A549 (cell line): ENCODE measurements at regions not wholly inside any gene's neighbourhood (a gene's known extent, or its start where the extent isn't known, plus 50 kb on each side); places are given as distances from the start of the nearest gene placed in this dataset.

ENCODE experiments used
- ATAC-seq, 2 experiments: fragments of 200-7000 bp in 1 of 2; fragments of >200 bp in 1 of 2; cut with Nextera tagmentation in 1 of 2; cut with Tn5 transposase in 1 of 2; 3 replicates each; pipeline versions ENCODE4 v1.8.0 to v1.9.1; 2018 to 2020; ENCODE audit warnings: mild to moderate bottlenecking in 1 of 2, moderate library complexity in 1 of 2
- CTCF ChIA-PET: fragments of 300-600 bp; sonication (Branson Sonifier 250); formaldehyde crosslinking; extraction: SDS; loops from one replicate; lab custom pipeline; 2021; ENCODE audit warnings: antibody characterized with exemption, inconsistent platforms; lab: Yijun Ruan, JAX
- POLR2A ChIA-PET: fragments of 350-600 bp; formaldehyde crosslinking; extraction: SDS; loops from one replicate; lab custom pipeline; 2021; ENCODE audit warnings: antibody characterized with exemption, inconsistent platforms; lab: Yijun Ruan, JAX
- DNase-seq, 2 experiments: peaks; one replicate each; pipeline versions ENCODE4 v3.0.0 to v3.0.0-alpha.2; 2011 to 2016; ENCODE audit warnings: low read depth in 1 of 2, low spot score in 1 of 2
- FAIRE-seq: peaks from 2 replicates; lab custom pipeline; 2011; peaks lifted over from hg19 to GRCh38; lab: Jason Lieb, UNC
- H3K27ac ChIP-seq, 2 experiments: fragments of >200 bp; sonication (Bioruptor Twin); formaldehyde crosslinking; 3 replicates each; pipeline ENCODE4 v1.5.1; 2016 to 2017
- H3K4me1 ChIP-seq: fragments of >200 bp; sonication (Bioruptor Twin); formaldehyde crosslinking; 3 replicates; pipeline ENCODE4 v1.6.1; 2016
- H3K4me2 ChIP-seq: fragments of >200 bp; sonication (Bioruptor Twin); formaldehyde crosslinking; 3 replicates; pipeline ENCODE4 v1.6.1; 2016
- H3K4me3 ChIP-seq: fragments of >200 bp; sonication (Bioruptor Twin); formaldehyde crosslinking; 3 replicates; pipeline ENCODE4 v1.5.1; 2016
- H3K9me3 ChIP-seq: fragments of >200 bp; sonication (Bioruptor Twin); formaldehyde crosslinking; 3 replicates; pipeline ENCODE4 v1.6.1; 2016
- BHLHE40 ChIP-seq: IDR thresholded peaks from 2 replicates; pipeline ENCODE4 v1.6.1; 2012; ENCODE audit warnings: low read depth, low read length, inconsistent platforms
- CBX8 ChIP-seq: fragments of 200-600 bp; sonication (generic); IDR thresholded peaks from 2 replicates; pipeline ENCODE4 v1.6.1; 2016
- CEBPB ChIP-seq, 2 experiments: fragments of >200 bp in 1 of 2; sonication (Bioruptor Twin) in 1 of 2; formaldehyde crosslinking in 1 of 2; IDR thresholded peaks; 2 replicates each; pipeline ENCODE4 v1.6.1; 2012 to 2016
- EHMT2 ChIP-seq: fragments of 200-600 bp; sonication (generic); IDR thresholded peaks from 2 replicates; pipeline ENCODE4 v1.6.1; 2016; ENCODE audit warnings: antibody characterized with exemption, low read depth, mild to moderate bottlenecking, moderate library complexity
- FOXS1 ChIP-seq: fragments of 250-450 bp; sonication (Bioruptor Pico); IDR thresholded peaks from 2 replicates; pipeline ENCODE4 v1.5.0; 2020; ENCODE audit warnings: mild to moderate bottlenecking, moderate library complexity
- GATA3 ChIP-seq: IDR thresholded peaks from 2 replicates; pipeline ENCODE4 v1.6.1; 2012; ENCODE audit warnings: borderline replicate concordance
- HEYL ChIP-seq: fragments of 250-450 bp; sonication (Bioruptor Pico); IDR thresholded peaks from 2 replicates; pipeline ENCODE4 v1.8.0; 2021; ENCODE audit warnings: mild to moderate bottlenecking, moderate library complexity
- HOXB5 ChIP-seq: fragments of 250-450 bp; sonication (Bioruptor Pico); IDR thresholded peaks from 2 replicates; pipeline ENCODE4 v1.5.0; 2020; ENCODE audit warnings: mild to moderate bottlenecking, moderate library complexity
- JUNB ChIP-seq: fragments of >200 bp; sonication (Bioruptor Twin); formaldehyde crosslinking; IDR thresholded peaks from 2 replicates; pipeline ENCODE4 v1.6.1; 2016
- KDM1A ChIP-seq: fragments of 200-600 bp; sonication (generic); IDR thresholded peaks from 2 replicates; pipeline ENCODE4 v1.6.1; 2016; ENCODE audit warnings: low read depth, mild to moderate bottlenecking
- MAFK ChIP-seq: fragments of 450-650 bp; IDR thresholded peaks from 2 replicates; pipeline ENCODE4 v1.6.1; 2014; ENCODE audit not compliant: partially characterized antibody
- MAZ ChIP-seq: fragments of 150-350 bp; IDR thresholded peaks from 2 replicates; pipeline ENCODE4 v1.6.1; 2014; ENCODE audit warnings: antibody characterized with exemption, low read depth, low read length, borderline replicate concordance
- MYC ChIP-seq: IDR thresholded peaks from 2 replicates; pipeline ENCODE4 v1.6.1; 2012; ENCODE audit warnings: mild to moderate bottlenecking, inconsistent platforms, low read length, improper control_type of control experiment, borderline replicate concordance
- NFE2L2 ChIP-seq: fragments of 150-350 bp; conservative IDR thresholded peaks from 2 replicates; pipeline ENCODE4 v1.6.1; 2014; ENCODE audit warnings: low read length
- NPAS2 ChIP-seq: fragments of 250-450 bp; sonication (Bioruptor Pico); IDR thresholded peaks from 2 replicates; pipeline ENCODE4 v1.8.0; 2022; ENCODE audit warnings: mild to moderate bottlenecking, moderate library complexity, borderline replicate concordance
- NR3C1 ChIP-seq: fragments of >200 bp; sonication (Bioruptor Twin); formaldehyde crosslinking; IDR thresholded peaks from 3 replicates; pipeline ENCODE4 v1.6.1; 2017
- PHF8 ChIP-seq: fragments of 200-600 bp; sonication (generic); IDR thresholded peaks from 2 replicates; pipeline ENCODE4 v1.6.1; 2016; ENCODE audit warnings: low read depth, mild to moderate bottlenecking, antibody characterized with exemption, moderate library complexity, borderline replicate concordance
- RARB ChIP-seq: fragments of 250-450 bp; sonication (Bioruptor Pico); IDR thresholded peaks from 2 replicates; pipeline ENCODE4 v1.8.0; 2021; ENCODE audit warnings: mild to moderate bottlenecking, moderate library complexity
- ZC3H11A ChIP-seq: fragments of 450-650 bp; IDR thresholded peaks from 2 replicates; pipeline ENCODE4 v1.6.1; 2014; ENCODE audit warnings: antibody characterized with exemption, mild to moderate bottlenecking
- ZSCAN20 ChIP-seq: fragments of 250-450 bp; sonication (Bioruptor Pico); IDR thresholded peaks from 2 replicates; pipeline ENCODE4 v1.8.0; 2022; ENCODE audit warnings: mild to moderate bottlenecking, moderate library complexity
- WGBS: methylation state at CpG from one replicate; pipeline ENCODE4 v1.1.6; 2017; ENCODE audit errors: missing lambda C conversion rate; 5-methylcytosine and 5-hydroxymethylcytosine counted together
- TF ChIP-seq, protein P1 (sequence below): fragments of 150-350 bp; IDR thresholded peaks from 2 replicates; pipeline ENCODE4 v1.6.1; 2014; ENCODE audit warnings: low read depth, mild to moderate bottlenecking, low read length
- TF ChIP-seq, protein P2 (sequence below): fragments of >200 bp; sonication (Bioruptor Twin); formaldehyde crosslinking; IDR thresholded peaks from 2 replicates; pipeline ENCODE4 v1.6.1; 2016
- TF ChIP-seq, protein P3 (sequence below): fragments of 200-600 bp; sonication (generic); IDR thresholded peaks from 2 replicates; pipeline ENCODE4 v1.6.1; 2016; ENCODE audit warnings: antibody characterized with exemption, mild to moderate bottlenecking, moderate library complexity
- TF ChIP-seq, protein P4 (sequence below): IDR thresholded peaks from 2 replicates; pipeline ENCODE4 v1.6.1; 2012; ENCODE audit warnings: low read depth, borderline replicate concordance

DNA sequence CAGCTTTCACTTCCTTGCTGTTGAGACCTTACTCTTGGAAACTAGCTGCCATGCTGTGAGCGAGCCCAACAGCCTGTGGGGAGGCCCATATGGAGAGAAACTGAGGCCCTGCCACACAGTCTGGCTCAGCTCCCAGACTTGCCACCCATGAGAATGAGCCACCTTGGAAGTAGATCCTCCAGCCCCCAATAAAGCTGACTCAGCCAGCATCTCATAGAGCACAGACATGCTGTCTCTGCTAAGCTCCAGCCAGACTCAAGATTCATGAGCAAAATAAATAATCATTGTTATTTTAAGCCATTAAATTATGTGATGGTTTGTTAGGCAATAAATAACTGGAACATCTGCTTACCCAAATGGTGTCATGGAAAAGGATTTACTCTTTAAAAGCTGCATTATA lies 53.6 kb upstream of the DDX18 start:
- Histone ChIP-seq H3K9me3 (no peaks in the 10 kb centered on the region), H3K4me2 (no peak overlapping the region), H3K27ac (no peak overlapping the region), H3K4me1 (no peaks in the 10 kb centered on the region), H3K4me3 (no peak overlapping the region)
- TF ChIP-seq MAZ, result no peak
- TF ChIP-seq, protein P1, sequence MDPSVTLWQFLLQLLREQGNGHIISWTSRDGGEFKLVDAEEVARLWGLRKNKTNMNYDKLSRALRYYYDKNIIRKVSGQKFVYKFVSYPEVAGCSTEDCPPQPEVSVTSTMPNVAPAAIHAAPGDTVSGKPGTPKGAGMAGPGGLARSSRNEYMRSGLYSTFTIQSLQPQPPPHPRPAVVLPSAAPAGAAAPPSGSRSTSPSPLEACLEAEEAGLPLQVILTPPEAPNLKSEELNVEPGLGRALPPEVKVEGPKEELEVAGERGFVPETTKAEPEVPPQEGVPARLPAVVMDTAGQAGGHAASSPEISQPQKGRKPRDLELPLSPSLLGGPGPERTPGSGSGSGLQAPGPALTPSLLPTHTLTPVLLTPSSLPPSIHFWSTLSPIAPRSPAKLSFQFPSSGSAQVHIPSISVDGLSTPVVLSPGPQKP, result no peak
- TF ChIP-seq MYC, result no peak
- TF ChIP-seq KDM1A, result no peak
- no peak for TF ChIP-seq HOXB5
- TF ChIP-seq JUNB, result no peak
- no peak for TF ChIP-seq EHMT2
- no peak for TF ChIP-seq RARB (CRISPR knock-in tag)
- TF ChIP-seq BHLHE40, result no peak
- no peak for TF ChIP-seq MAFK
- DNase-seq, result no peak
- WGBS, result 0% methylated on average over 1 of the region's 1 CpG
- FAIRE-seq, result no peak
- CTCF ChIA-PET, result no interaction called here
- no peak for ATAC-seq
- POLR2A ChIA-PET, result no interaction called here

DNA sequence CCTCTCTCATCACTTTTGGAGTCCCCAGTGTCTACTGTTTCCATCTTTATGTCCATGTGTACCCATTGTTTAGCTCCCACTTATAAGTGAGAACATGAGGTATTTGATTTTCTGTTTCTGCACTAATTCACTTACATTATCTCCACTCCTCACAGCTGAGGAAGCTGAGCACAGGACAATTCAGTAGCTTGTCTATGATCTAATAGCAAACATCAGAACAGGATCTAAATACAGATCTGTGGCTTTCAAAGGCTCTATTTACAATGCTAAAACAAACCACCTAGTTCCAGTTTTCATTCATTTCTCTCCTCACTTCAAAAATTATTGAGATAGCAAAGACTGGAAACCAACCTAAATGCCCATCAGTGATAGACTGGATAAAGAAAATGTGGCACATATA lies 52.0 kb upstream of the DDX18 start:
- TF ChIP-seq NFE2L2 (no peak), NR3C1 (no peak), KDM1A (no peak), ZC3H11A (no peak), GATA3 (no peak), CBX8 (no peak), JUNB (no peak), HEYL (CRISPR knock-in tag) (no peak), MYC (no peak), ZSCAN20 (CRISPR knock-in tag) (no peak), BHLHE40 (no peak), FOXS1 (CRISPR knock-in tag) (no peak)
- TF ChIP-seq, protein P2, sequence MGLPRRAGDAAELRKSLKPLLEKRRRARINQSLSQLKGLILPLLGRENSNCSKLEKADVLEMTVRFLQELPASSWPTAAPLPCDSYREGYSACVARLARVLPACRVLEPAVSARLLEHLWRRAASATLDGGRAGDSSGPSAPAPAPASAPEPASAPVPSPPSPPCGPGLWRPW, result no peak
- TF ChIP-seq, protein P3, sequence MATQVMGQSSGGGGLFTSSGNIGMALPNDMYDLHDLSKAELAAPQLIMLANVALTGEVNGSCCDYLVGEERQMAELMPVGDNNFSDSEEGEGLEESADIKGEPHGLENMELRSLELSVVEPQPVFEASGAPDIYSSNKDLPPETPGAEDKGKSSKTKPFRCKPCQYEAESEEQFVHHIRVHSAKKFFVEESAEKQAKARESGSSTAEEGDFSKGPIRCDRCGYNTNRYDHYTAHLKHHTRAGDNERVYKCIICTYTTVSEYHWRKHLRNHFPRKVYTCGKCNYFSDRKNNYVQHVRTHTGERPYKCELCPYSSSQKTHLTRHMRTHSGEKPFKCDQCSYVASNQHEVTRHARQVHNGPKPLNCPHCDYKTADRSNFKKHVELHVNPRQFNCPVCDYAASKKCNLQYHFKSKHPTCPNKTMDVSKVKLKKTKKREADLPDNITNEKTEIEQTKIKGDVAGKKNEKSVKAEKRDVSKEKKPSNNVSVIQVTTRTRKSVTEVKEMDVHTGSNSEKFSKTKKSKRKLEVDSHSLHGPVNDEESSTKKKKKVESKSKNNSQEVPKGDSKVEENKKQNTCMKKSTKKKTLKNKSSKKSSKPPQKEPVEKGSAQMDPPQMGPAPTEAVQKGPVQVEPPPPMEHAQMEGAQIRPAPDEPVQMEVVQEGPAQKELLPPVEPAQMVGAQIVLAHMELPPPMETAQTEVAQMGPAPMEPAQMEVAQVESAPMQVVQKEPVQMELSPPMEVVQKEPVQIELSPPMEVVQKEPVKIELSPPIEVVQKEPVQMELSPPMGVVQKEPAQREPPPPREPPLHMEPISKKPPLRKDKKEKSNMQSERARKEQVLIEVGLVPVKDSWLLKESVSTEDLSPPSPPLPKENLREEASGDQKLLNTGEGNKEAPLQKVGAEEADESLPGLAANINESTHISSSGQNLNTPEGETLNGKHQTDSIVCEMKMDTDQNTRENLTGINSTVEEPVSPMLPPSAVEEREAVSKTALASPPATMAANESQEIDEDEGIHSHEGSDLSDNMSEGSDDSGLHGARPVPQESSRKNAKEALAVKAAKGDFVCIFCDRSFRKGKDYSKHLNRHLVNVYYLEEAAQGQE, result no peak
- POLR2A ChIA-PET, result no interaction called here
- Histone ChIP-seq H3K4me1 (no peaks in the 10 kb centered on the region), H3K4me3 (no peak overlapping the region), H3K4me2 (no peak overlapping the region), H3K27ac (no peak overlapping the region), H3K9me3 (no peaks in the 10 kb centered on the region)
- CTCF ChIA-PET, result no interaction called here
- DNase-seq, result no peak
- no peak for ATAC-seq
- FAIRE-seq, result no peak

DNA sequence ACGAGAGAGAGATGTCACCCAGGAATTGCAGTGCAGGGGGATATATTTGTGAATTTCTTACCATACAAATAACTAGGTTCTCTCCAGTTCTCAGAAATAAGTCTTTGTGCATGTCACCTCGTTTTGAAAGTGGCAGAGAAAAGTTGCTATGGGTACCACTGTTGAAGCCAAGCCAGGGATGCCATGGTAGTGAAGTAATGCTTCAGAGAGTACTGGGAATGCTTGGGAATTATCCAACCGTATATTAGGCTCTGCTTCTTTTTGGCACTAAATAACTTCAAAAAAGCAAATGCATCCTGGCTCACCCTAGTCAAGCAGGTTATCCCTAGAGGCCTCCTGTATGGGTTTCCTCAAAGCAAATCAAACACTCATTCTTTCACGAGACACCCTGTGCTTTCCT lies 50.7 kb upstream of the DDX18 start:
- H3K27ac ChIP-seq, result no peak overlapping the region
- no peak overlapping the region for H3K4me2 ChIP-seq
- FAIRE-seq, result no peak
- no peak for DNase-seq
- POLR2A ChIA-PET, result no interaction called here
- H3K4me1 ChIP-seq, result no peaks in the 10 kb centered on the region
- H3K4me3 ChIP-seq, result no peak overlapping the region
- CTCF ChIA-PET, result no interaction called here
- WGBS, result 1% methylated on average over 4 of the region's 4 CpGs
- no peaks in the 10 kb centered on the region for H3K9me3 ChIP-seq
- no peak for ATAC-seq
- TF ChIP-seq MYC (no peak), GATA3 (no peak), HOXB5 (no peak), KDM1A (no peak), PHF8 (no peak), NPAS2 (CRISPR knock-in tag) (no peak), NR3C1 (no peak), NFE2L2 (no peak), CEBPB (IDR thresholded peaks at IDR 0.05) (no peak)
- TF ChIP-seq, protein P3, result no peak
- TF ChIP-seq, protein P2, result no peak
- TF ChIP-seq, protein P4, sequence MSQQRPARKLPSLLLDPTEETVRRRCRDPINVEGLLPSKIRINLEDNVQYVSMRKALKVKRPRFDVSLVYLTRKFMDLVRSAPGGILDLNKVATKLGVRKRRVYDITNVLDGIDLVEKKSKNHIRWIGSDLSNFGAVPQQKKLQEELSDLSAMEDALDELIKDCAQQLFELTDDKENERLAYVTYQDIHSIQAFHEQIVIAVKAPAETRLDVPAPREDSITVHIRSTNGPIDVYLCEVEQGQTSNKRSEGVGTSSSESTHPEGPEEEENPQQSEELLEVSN, result no peak
